GM21423 (cell line): ENCODE measurements at regions not wholly inside any gene's neighbourhood (a gene's known extent, or its start where the extent isn't known, plus 50 kb on each side); places are given as distances from the start of the nearest gene placed in this dataset.
"Not testable (repeated sequence)": the region's sequence is repeated elsewhere in the genome, so short reads cannot be mapped to it uniquely, and the experiment has no call there.

Experiments
- ATAC-seq: cut with Tn5 transposase; IDR thresholded peaks from one replicate; pipeline ENCODE4 v1.9.1; 2021; ENCODE audit warnings: mild to moderate bottlenecking, moderate library complexity; ENCODE audit not compliant: unreplicated experiment

DNA sequence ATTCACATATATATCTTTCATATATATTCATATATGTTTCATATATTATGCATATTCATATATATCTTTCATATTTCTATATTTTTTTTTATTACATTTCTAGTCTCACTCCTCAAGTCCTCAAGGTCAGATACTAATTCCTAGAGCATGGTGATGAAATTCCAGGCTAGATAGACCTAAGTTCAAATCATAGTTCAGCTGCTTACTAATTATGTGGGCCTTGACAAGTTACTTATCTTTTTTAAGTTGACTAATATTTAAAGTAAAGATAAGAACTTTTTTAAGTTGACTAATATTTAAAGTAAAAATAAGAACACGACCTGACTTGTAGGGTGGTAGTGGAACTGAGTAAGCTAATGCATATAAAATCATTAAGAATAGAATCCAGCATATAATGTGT lies 495.6 kb upstream of the MAN1A1 start:
- no peak for ATAC-seq

- ATAC-seq: no peak
Measured at GRCh38 chr6:119844387-119844786, 494.8 kb upstream of the MAN1A1 start.

- ATAC-seq: no peak
Measured at GRCh38 chr6:119842191-119842590, 492.6 kb upstream of the MAN1A1 start.

DNA sequence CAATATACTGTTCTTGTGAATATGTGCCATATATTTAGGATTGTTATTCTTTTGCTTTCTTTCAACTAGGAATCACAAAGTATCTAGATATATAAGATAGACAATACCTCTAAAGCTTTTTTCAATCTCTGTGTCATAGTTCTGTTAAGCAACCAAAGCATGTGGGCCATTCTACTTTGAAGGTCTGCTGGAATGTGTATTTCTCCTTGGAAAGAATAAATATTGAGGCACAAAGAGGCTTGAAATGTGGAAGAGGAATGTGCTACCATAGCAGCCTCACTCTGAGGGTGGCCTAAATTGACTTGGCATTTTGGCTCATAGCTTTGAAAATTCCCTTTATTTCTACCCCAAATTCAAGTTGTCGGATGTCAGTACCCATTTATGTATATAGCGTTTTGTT lies 488.5 kb upstream of the MAN1A1 start:
- no peak for ATAC-seq

DNA sequence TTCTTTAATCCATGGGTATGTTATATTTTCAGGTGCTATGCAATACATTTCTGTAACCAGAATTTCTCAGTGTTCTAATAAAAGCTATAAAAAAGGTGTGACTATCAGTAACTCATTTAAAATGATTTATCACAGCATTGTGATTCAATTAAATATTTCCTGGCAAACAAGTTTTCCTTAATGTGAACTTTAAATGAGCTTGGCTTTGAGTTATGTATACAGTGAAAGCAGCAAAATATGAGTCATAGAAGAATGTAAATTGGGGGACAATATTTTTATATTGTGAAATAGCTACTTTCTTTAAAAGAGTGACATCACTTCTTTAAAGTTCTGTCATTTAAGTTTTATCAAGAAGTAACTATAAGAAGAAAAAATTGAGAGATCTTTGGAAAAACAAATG lies 484.9 kb upstream of the MAN1A1 start:
- ATAC-seq: no peak

DNA sequence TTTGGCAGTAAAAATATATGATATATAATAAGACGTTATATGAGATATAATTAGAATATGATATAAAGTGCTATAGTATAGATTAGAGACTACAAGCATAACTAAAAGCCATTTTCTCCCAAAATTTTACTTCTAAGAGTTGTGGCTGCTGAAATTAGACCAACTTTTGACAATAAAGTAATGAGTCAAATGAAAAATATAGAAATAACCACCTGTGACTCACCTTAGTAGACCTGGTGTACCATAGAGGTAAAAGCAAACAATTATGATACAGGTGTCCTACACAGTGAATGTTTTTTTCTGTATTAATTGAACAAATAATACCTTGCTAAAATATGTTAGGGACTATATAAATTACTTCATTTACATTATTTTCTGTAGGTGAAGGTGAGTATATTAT lies 482.9 kb upstream of the MAN1A1 start:
- no peak for ATAC-seq

DNA sequence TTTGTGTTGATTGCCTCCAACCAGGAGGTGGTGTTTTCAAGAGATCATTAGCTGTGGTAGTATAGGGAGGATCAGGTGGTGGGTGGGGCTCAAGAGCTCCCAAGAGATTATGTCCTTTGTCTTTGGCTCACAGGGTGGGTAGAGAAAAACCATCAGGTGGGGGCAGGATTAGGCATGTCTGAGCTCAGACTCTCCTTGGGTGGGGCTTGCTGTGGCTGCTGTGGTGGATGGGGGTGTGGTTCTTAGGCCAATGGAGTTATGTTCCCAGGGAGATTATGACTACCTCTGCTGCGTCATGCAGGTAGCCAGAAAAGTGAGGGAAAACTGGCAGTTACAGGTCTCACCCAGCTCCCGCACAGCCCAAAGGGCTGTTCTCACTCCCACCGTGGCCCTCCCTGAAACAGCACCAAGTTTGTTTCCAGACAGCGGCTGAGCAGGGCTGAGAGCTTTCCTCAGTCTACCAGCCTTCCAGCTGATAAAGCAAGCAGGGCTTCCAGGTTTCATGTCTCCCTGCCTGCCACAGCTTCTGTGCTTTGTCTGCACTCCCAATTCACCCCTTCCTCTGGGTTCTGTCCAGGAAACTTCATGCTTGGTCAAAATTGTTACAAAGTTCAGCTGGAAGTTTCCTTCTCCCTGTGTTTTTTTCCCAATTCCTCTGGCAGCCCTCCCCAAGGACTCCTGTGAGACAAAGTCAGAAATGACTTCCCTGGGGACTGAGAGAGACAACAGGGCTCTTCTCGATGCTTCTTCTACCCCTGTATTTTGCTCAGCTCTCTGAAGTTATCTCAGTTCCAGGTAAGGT lies 481.1 kb upstream of the MAN1A1 start:
- no peak for ATAC-seq

- ATAC-seq: no peak
Measured at GRCh38 chr6:119830069-119830468, 480.5 kb upstream of the MAN1A1 start.

- not testable (repeated sequence) for ATAC-seq
Measured at GRCh38 chr6:119829499-119829898, 479.9 kb upstream of the MAN1A1 start.

DNA sequence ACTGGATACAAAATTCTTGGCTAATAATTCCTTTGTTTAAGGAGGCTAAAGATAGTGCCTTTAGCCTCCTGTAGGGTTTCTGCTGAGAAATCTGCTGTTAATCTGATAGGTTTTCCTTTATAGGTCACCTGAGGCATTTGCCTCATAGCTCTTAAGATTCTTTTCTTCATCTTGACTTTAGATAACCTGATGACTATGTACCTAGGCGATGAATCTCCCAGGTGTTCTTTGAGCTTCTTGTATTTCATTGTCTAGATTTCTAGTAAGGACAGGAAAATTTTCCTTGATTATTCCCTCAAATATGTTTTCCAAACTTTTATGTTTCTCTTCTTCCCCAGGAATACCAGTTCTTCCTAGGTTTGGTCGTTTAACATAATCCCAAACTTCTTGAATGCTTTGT lies 479.4 kb upstream of the MAN1A1 start:
- ATAC-seq: no peak

DNA sequence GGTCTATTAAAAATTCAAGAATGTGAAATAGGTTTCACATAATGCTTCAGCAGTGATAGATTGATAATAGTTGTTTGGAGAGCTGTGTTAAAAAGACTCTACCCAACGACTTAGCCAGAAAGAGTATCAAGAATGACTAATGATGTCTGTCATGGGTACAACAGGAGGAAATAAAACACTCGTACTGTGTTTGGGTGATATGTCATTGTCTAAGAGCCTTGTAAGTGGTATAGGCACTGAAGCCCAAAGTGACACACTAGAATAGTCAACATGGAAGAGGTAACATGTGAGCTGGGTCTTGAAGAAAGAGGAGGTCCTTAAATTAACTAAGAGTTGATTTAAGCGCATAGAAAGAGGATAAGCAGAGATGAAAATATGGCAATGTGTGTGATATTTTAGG lies 471.8 kb upstream of the MAN1A1 start:
- ATAC-seq: no peak

DNA sequence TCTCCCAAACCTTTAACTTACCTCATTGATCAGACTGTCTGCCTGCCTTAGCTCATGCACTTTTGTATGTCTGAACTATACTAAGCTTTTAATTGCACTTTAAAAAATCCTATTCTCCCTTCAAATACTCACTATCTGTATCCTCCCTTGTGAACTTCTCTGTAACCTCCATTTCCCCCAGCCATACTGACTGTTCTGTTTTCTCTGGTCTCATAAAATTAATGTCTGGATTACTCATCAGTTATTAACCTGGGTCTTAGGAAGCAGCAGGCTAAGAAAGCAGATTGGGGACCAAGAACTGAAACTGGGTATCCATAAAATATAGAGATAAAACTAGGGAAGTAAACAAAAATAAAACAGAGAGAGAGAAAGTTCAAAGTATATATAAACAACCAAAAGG lies 469.3 kb upstream of the MAN1A1 start:
- ATAC-seq: no peak

DNA sequence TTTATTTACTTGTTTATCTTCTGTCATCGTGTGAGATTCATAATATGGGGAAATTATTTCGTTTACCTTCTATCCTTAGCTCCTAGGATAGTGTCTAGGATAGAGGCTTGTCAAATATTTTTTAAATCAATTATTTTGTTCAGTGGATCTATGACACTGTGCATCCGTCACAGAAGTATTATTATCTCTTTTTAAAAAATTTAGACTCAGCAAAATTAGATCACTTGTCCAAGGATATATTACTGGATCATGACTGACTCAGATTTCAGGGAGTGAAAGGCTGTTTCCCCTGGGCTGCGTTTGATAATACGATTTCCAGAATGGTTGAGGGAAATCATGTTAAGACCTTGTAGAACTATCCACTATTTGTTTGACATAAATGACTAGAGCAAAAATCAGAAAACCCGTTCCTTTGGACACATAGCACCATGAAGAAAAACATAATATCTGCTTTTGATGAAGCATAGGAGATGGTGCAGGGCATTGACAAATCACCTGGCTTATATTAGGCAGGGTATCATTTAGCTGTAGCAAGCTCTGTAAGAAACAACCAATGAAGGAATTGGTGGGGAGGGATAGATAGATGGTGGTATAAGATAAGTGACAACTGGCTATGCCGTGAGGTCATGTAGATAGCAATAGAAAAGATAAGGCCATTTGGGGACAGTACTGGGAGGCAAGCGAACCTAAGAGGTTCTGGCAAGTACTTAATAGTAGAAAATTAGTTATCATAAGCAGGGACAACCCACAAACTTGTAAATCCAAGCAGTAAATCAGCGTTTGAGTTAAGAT lies 465.2 kb upstream of the MAN1A1 start:
- no peak for ATAC-seq

GRCh38 chr6:119802464-119802863 lies 452.9 kb upstream of the MAN1A1 start:
- ATAC-seq: no peak

- no peak for ATAC-seq
Measured at GRCh38 chr6:119801056-119801455, 451.5 kb upstream of the MAN1A1 start.

- ATAC-seq: no peak
Measured at GRCh38 chr6:119800526-119800925, 451.0 kb upstream of the MAN1A1 start.

DNA sequence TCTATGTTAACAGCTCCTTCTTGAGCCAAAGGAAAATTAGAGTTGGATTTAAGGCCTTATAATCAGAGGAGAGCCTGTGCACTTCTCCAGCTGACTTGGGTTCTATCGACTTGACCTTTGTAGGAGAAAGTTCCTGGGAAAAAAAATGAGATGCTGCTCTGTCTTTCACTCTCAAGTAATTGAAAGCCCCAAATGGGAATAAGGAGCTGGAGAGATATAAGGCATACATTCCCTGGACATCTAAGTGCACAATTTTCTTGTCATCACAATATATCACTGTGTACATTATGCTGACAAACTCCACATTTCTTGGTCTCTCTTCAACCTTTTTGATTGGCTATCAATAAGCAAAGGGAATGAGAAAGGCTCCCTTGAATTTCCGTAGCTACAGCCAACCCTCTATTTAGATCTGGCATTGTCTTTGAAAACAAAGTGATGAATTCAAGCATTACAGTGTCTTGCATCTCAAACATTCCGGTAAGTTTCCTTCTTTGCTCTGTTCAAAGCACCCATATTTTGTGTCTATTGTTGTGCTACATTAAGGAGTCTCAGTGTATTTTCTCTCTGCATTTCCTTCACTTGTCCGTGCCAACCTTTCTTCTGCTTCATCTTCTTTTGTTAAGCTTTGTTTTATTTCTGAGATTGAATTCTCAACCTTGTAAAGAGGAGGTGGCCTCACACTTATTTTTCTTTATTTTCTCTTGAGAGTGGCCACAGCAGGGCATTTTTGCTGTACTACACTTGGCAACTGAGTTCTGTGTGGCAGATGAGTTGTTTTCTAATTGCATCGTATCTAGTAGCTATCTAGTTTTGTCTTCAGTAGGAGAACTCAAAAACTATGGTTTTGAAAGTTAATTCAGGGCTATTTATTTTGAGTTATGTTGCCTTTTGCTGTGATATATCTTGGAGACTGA lies 450.3 kb upstream of the MAN1A1 start:
- no peak for ATAC-seq

DNA sequence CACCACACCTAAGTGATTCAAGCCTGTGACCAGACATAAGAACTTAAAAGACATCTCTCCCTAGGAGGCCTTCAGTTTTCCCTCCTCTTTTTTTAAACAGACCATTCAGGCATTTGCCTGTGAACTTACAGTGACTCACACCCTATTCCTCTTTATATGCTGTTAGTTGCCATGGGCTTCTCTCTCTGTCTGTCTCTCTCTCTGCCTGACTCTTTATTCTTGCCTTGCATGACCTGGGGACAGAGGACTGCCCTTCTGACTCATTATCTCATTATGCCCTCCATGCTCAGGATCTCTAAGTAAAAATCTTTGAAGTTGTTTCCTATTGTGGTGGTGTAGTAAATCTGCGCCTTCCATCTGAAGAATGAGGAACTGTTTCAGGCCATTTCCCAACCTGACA lies 442.2 kb upstream of the MAN1A1 start:
- ATAC-seq: no peak

- ATAC-seq: no peak
Measured at GRCh38 chr6:119781365-119781764, 431.8 kb upstream of the MAN1A1 start.

- ATAC-seq: no peak
Measured at GRCh38 chr6:119768201-119768600, 418.6 kb upstream of the MAN1A1 start.

- ATAC-seq: no peak
Measured at GRCh38 chr6:119764927-119765681, 415.5 kb upstream of the MAN1A1 start.
